ENCODE measurements at regions not wholly inside any gene's neighbourhood (a gene's known extent, or its start where the extent isn't known, plus 50 kb on each side); places are given as distances from the start of the nearest gene placed in this dataset.
A peak's percentile ranks its signal among the peaks of the same experiment; 100 is the strongest.
"Not testable (repeated sequence)": the region's sequence is repeated elsewhere in the genome, so short reads cannot be mapped to it uniquely, and the experiment has no call there.

DNA sequence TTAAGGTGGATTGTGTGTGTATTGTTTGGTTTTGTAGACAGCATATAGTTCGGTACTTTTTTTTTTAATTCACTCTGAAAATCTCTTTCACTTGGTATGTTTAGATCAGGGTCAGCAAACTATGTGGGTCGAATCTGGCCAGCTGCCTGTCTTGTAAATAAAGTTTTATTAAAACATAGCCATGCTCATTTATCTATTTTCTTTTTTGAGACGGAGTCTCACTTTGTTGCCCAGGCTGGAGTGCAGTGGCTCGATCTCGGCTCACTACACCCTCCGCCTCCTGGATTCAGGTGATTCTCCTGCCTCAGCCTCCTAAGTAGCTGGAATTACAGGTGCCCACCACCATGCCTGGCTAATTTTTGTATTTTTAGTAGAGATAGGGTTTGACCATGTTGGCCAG, 72.4 kb upstream of the EZR start:
- H3K36me3 ChIP-seq (ENCODE audit: control insufficient read depth in 5 of 5, insufficient read depth in 5 of 5, low read length in 5 of 5): not testable (repeated sequence)

DNA sequence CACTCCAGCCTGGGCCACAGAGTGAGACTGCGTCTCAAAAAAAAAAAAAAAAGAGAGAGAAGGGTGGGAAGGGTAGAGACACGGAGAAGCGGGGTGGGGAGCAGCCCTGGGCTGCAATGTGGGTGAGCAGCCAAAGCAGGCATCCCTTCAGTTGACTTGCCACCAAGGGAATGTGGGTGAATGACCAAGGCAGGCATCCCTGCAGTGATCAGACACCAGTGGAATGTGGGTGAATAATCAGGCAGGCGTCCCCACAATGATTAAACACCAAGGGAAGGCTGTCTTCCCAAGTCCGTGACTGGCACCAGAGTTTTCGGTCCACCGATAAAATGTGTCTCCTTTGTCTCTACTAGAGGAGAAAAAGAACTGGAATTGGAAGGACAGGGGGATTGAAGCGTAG, 69.0 kb upstream of the EZR start:
- not testable (repeated sequence) for H3K36me3 ChIP-seq (ENCODE audit: control insufficient read depth in 5 of 5, insufficient read depth in 5 of 5, low read length in 5 of 5); H3K9ac ChIP-seq (ENCODE audit: low read length in 5 of 5); H3K27ac ChIP-seq (ENCODE audit: low read depth, low read length); H3K4me1 ChIP-seq (ENCODE audit: control insufficient read depth in 5 of 5, insufficient read depth in 5 of 5, low read length in 5 of 5); H3K4me3 ChIP-seq (ENCODE audit: low read depth in 1 of 5, low read length in 5 of 5); H3K27me3 ChIP-seq (ENCODE audit: control insufficient read depth in 5 of 5, insufficient read depth in 4 of 5, low read length in 5 of 5); H3K9me3 ChIP-seq (ENCODE audit: control insufficient read depth in 5 of 5, low read length in 5 of 5)

More for the DNA sequence above, 72.4 kb upstream of the EZR start:
- not testable (repeated sequence) for H3K9me3 ChIP-seq (ENCODE audit: control insufficient read depth in 5 of 5, low read length in 5 of 5); H3K27me3 ChIP-seq (ENCODE audit: control insufficient read depth in 5 of 5, insufficient read depth in 4 of 5, low read length in 5 of 5); H3K27ac ChIP-seq (ENCODE audit: low read depth, low read length); H3K9ac ChIP-seq (ENCODE audit: low read length in 5 of 5); H3K4me1 ChIP-seq (ENCODE audit: control insufficient read depth in 5 of 5, insufficient read depth in 5 of 5, low read length in 5 of 5); H3K4me3 ChIP-seq (ENCODE audit: low read depth in 1 of 5, low read length in 5 of 5)

DNA sequence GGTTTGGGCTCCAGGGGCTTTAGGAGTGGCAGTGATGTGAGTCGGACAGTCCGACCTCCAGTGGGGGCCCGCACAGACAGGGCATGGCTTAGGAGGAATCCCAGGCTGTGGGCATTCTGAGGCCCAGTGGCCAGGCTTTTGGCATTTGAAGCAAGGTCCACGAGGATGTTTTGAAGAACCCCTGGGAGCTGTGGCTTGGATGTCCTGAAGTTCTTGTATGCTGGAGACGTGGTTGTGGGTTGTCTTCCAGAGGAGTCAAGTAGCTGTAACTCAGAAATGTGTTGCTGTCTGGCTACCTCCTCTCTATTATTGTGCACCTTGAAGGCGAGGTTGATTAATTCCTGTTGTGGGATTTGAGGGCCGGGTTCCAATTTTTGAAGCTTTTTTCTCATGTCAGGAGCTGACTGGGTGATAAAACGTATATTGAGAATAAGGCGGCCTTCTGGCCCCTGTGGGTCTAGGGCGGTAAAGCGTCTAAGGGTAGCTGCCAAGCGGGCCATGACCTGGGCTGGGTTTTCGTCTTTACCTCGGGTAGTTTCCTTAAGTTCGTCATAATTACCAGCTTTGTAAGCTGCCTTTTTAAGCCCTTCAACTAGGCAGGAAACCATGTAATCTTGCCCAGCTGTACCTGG, 67.3 kb upstream of the EZR start:
- H3K36me3 ChIP-seq (ENCODE audit: control insufficient read depth in 5 of 5, insufficient read depth in 5 of 5, low read length in 5 of 5); H3K9me3 ChIP-seq (ENCODE audit: control insufficient read depth in 5 of 5, low read length in 5 of 5); H3K4me3 ChIP-seq (ENCODE audit: low read depth in 1 of 5, low read length in 5 of 5); H3K4me1 ChIP-seq (ENCODE audit: control insufficient read depth in 5 of 5, insufficient read depth in 5 of 5, low read length in 5 of 5); H3K9ac ChIP-seq (ENCODE audit: low read length in 5 of 5); H3K27ac ChIP-seq (ENCODE audit: low read depth, low read length); H3K27me3 ChIP-seq (ENCODE audit: control insufficient read depth in 5 of 5, insufficient read depth in 4 of 5, low read length in 5 of 5): not testable (repeated sequence)

GRCh38 chr6:158881884-158882283, 62.7 kb upstream of the EZR start:
- not testable (repeated sequence) for H3K4me3 ChIP-seq (ENCODE audit: low read depth in 1 of 5, low read length in 5 of 5); H3K9me3 ChIP-seq (ENCODE audit: control insufficient read depth in 5 of 5, low read length in 5 of 5); H3K27ac ChIP-seq (ENCODE audit: low read depth, low read length); H3K27me3 ChIP-seq (ENCODE audit: control insufficient read depth in 5 of 5, insufficient read depth in 4 of 5, low read length in 5 of 5); H3K36me3 ChIP-seq (ENCODE audit: control insufficient read depth in 5 of 5, insufficient read depth in 5 of 5, low read length in 5 of 5); H3K4me1 ChIP-seq (ENCODE audit: control insufficient read depth in 5 of 5, insufficient read depth in 5 of 5, low read length in 5 of 5); H3K9ac ChIP-seq (ENCODE audit: low read length in 5 of 5)

DNA sequence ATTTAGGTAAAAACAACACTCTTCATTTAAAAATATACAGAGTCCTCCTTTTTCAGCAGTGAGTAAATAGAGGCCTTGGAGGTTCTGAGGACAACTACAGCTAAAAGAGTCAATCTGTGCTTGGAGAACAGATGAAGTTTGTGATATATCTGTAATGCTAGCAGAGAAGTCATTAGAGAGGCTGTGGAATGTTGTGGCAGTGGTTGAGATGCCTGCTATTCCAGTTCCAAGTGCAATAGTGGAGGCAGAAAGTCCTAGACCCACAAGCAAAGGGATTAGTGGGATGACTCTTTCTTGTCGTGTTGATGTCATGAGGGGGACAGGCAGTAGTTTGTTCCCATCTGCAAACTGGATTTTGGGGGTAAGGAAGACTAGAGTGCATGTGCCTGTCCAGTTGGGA, 62.1 kb upstream of the EZR start:
- H3K4me3 ChIP-seq (ENCODE audit: low read depth in 1 of 5, low read length in 5 of 5); H3K27ac ChIP-seq (ENCODE audit: low read depth, low read length); H3K9me3 ChIP-seq (ENCODE audit: control insufficient read depth in 5 of 5, low read length in 5 of 5); H3K4me1 ChIP-seq (ENCODE audit: control insufficient read depth in 5 of 5, insufficient read depth in 5 of 5, low read length in 5 of 5); H3K36me3 ChIP-seq (ENCODE audit: control insufficient read depth in 5 of 5, insufficient read depth in 5 of 5, low read length in 5 of 5); H3K27me3 ChIP-seq (ENCODE audit: control insufficient read depth in 5 of 5, insufficient read depth in 4 of 5, low read length in 5 of 5); H3K9ac ChIP-seq (ENCODE audit: low read length in 5 of 5): not testable (repeated sequence)

GRCh38 chr6:158879180-158879579, 60.0 kb upstream of the EZR start:
- Histone ChIP-seq H3K4me3 (ENCODE audit: low read depth in 1 of 5, low read length in 5 of 5) (no peak overlapping the region), H3K36me3 (ENCODE audit: control insufficient read depth in 5 of 5, insufficient read depth in 5 of 5, low read length in 5 of 5) (no peaks in the 10 kb centered on the region), H3K27ac (ENCODE audit: low read depth, low read length) (no peak overlapping the region), H3K9ac (ENCODE audit: low read length in 5 of 5) (no peak overlapping the region), H3K27me3 (ENCODE audit: control insufficient read depth in 5 of 5, insufficient read depth in 4 of 5, low read length in 5 of 5) (no peaks in the 10 kb centered on the region), H3K9me3 (ENCODE audit: control insufficient read depth in 5 of 5, low read length in 5 of 5) (peaks cover 0 to 3% (median 0%) of the 10 kb centered on the region in 5 donors), H3K4me1 (ENCODE audit: control insufficient read depth in 5 of 5, insufficient read depth in 5 of 5, low read length in 5 of 5) (no peaks in the 10 kb centered on the region)

- Histone ChIP-seq H3K27ac (ENCODE audit: low read depth, low read length) (no peak overlapping the region), H3K9me3 (ENCODE audit: control insufficient read depth in 5 of 5, low read length in 5 of 5) (peaks cover 0 to 3% (median 0%) of the 10 kb centered on the region in 5 donors), H3K4me3 (ENCODE audit: low read depth in 1 of 5, low read length in 5 of 5) (no peak overlapping the region)
Observed at GRCh38 chr6:158877716-158878115, 58.5 kb upstream of the EZR start.

DNA sequence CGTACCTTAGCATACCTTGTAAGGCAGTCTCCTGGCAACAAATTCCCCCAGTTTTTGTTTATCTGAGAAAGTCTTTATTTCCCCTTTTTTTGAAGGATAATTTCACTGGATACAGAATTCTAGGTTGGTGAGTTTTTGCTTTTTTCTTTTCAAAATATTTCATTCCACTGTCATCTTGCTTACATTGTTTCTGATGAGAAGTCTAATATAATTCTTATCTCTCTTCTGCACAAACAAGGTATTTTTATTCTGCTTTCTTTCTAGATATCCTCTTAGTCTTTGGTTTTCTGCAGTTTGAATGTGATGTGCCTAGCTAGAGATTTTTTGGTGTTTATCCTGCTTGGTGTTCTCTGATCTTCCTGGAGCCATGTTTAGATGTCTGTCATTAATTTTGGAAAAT, 57.7 kb upstream of the EZR start:
- H3K4me1 ChIP-seq (ENCODE audit: control insufficient read depth in 5 of 5, insufficient read depth in 5 of 5, low read length in 5 of 5): no peaks in the 10 kb centered on the region

More at GRCh38 chr6:158877716-158878115, 58.5 kb upstream of the EZR start:
- no peaks in the 10 kb centered on the region for H3K4me1 ChIP-seq (ENCODE audit: control insufficient read depth in 5 of 5, insufficient read depth in 5 of 5, low read length in 5 of 5)
- H3K36me3 ChIP-seq (ENCODE audit: control insufficient read depth in 5 of 5, insufficient read depth in 5 of 5, low read length in 5 of 5): no peaks in the 10 kb centered on the region
- no peaks in the 10 kb centered on the region for H3K27me3 ChIP-seq (ENCODE audit: control insufficient read depth in 5 of 5, insufficient read depth in 4 of 5, low read length in 5 of 5)
- no peak overlapping the region for H3K9ac ChIP-seq (ENCODE audit: low read length in 5 of 5)

GRCh38 chr6:158870649-158870957, 51.4 kb upstream of the EZR start:
- Histone ChIP-seq H3K36me3 (ENCODE audit: control insufficient read depth in 5 of 5, insufficient read depth in 5 of 5, low read length in 5 of 5) (no peaks in the 10 kb centered on the region), H3K9me3 (ENCODE audit: control insufficient read depth in 5 of 5, low read length in 5 of 5) (no peaks in the 10 kb centered on the region), H3K4me3 (ENCODE audit: low read depth in 1 of 5, low read length in 5 of 5) (no peak overlapping the region), H3K27me3 (ENCODE audit: control insufficient read depth in 5 of 5, insufficient read depth in 4 of 5, low read length in 5 of 5) (no peaks in the 10 kb centered on the region), H3K9ac (ENCODE audit: low read length in 5 of 5) (no peak overlapping the region), H3K27ac (ENCODE audit: low read depth, low read length) (no peak overlapping the region), H3K4me1 (ENCODE audit: control insufficient read depth in 5 of 5, insufficient read depth in 5 of 5, low read length in 5 of 5) (peaks cover 3 to 11% (median 10%) of the 10 kb centered on the region in 5 donors)

More for the DNA sequence above, 57.7 kb upstream of the EZR start:
- Histone ChIP-seq H3K9ac (ENCODE audit: low read length in 5 of 5) (no peak overlapping the region), H3K4me3 (ENCODE audit: low read depth in 1 of 5, low read length in 5 of 5) (no peak overlapping the region), H3K36me3 (ENCODE audit: control insufficient read depth in 5 of 5, insufficient read depth in 5 of 5, low read length in 5 of 5) (no peaks in the 10 kb centered on the region), H3K27me3 (ENCODE audit: control insufficient read depth in 5 of 5, insufficient read depth in 4 of 5, low read length in 5 of 5) (no peaks in the 10 kb centered on the region), H3K9me3 (ENCODE audit: control insufficient read depth in 5 of 5, low read length in 5 of 5) (peaks cover 0 to 3% (median 0%) of the 10 kb centered on the region in 5 donors), H3K27ac (ENCODE audit: low read depth, low read length) (no peak overlapping the region)

GRCh38 chr6:158869826-158870648, 50.9 kb upstream of the EZR start:
- H3K27me3 ChIP-seq (ENCODE audit: control insufficient read depth in 5 of 5, insufficient read depth in 4 of 5, low read length in 5 of 5): no peaks in the 10 kb centered on the region
- peaks cover 3 to 11% (median 10%) of the 10 kb centered on the region in 5 donors for H3K4me1 ChIP-seq (ENCODE audit: control insufficient read depth in 5 of 5, insufficient read depth in 5 of 5, low read length in 5 of 5)
- peak overlapping the region; percentile 50 to 73 (median 72) for H3K4me3 ChIP-seq (ENCODE audit: low read depth in 1 of 5, low read length in 5 of 5)
- H3K27ac ChIP-seq (ENCODE audit: low read depth, low read length): peak overlapping the region; percentile 75
- no peaks in the 10 kb centered on the region for H3K9me3 ChIP-seq (ENCODE audit: control insufficient read depth in 5 of 5, low read length in 5 of 5)
- H3K36me3 ChIP-seq (ENCODE audit: control insufficient read depth in 5 of 5, insufficient read depth in 5 of 5, low read length in 5 of 5): no peaks in the 10 kb centered on the region
- peak overlapping the region in 3 of 5 donors; percentile 1 to 42 (median 41) for H3K9ac ChIP-seq (ENCODE audit: low read length in 5 of 5)
